ENCODE measurements at regions not wholly inside any gene's neighbourhood (a gene's known extent, or its start where the extent isn't known, plus 50 kb on each side); places are given as distances from the start of the nearest gene placed in this dataset.

DNA sequence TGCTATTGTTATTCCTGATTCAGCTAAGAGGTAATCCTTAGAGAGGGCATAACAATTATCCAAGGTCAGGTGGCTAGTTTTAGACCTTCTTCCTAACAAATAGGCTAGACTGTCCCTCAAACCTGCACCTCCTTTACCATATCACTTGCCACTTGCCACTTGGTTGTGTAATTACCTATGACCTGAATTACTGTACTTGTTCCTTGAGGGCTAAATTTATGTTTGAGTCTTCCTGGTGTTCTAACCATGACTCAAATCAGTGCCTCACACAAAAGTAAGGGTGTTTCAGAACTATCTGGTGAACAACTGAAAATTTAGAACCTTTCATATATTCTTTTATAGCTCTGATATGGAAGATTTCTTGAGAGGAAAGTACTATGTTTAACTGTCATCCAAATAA lies 365.8 kb upstream of the SEMA6D start:
- Mint-ChIP-seq H3K4me1 (peaks cover 10% of the 10 kb centered on the region), H3K4me3 (no peak overlapping the region), H3K9me3 (no peaks in the 10 kb centered on the region), H3K27ac (no peak overlapping the region), H3K36me3 (no peaks in the 10 kb centered on the region), H3K27me3 (ENCODE audit: low read depth) (no peaks in the 10 kb centered on the region)
- TF ChIP-seq, protein P1, sequence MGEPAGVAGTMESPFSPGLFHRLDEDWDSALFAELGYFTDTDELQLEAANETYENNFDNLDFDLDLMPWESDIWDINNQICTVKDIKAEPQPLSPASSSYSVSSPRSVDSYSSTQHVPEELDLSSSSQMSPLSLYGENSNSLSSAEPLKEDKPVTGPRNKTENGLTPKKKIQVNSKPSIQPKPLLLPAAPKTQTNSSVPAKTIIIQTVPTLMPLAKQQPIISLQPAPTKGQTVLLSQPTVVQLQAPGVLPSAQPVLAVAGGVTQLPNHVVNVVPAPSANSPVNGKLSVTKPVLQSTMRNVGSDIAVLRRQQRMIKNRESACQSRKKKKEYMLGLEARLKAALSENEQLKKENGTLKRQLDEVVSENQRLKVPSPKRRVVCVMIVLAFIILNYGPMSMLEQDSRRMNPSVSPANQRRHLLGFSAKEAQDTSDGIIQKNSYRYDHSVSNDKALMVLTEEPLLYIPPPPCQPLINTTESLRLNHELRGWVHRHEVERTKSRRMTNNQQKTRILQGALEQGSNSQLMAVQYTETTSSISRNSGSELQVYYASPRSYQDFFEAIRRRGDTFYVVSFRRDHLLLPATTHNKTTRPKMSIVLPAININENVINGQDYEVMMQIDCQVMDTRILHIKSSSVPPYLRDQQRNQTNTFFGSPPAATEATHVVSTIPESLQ (CRISPR knock-in tag; IDR thresholded peaks at IDR 0.05), result no peak
- TF ChIP-seq MYBL2 (CRISPR knock-in tag; IDR thresholded peaks at IDR 0.05) (no peak), ZNF121 (CRISPR knock-in tag; IDR thresholded peaks at IDR 0.05) (no peak), JUN (CRISPR knock-in tag; IDR thresholded peaks at IDR 0.05) (no peak)
- TF ChIP-seq, protein P2, sequence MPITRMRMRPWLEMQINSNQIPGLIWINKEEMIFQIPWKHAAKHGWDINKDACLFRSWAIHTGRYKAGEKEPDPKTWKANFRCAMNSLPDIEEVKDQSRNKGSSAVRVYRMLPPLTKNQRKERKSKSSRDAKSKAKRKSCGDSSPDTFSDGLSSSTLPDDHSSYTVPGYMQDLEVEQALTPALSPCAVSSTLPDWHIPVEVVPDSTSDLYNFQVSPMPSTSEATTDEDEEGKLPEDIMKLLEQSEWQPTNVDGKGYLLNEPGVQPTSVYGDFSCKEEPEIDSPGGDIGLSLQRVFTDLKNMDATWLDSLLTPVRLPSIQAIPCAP (CRISPR knock-in tag; IDR thresholded peaks at IDR 0.05), result no peak
- TF ChIP-seq, protein P3, sequence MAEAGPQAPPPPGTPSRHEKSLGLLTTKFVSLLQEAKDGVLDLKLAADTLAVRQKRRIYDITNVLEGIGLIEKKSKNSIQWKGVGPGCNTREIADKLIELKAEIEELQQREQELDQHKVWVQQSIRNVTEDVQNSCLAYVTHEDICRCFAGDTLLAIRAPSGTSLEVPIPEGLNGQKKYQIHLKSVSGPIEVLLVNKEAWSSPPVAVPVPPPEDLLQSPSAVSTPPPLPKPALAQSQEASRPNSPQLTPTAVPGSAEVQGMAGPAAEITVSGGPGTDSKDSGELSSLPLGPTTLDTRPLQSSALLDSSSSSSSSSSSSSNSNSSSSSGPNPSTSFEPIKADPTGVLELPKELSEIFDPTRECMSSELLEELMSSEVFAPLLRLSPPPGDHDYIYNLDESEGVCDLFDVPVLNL (CRISPR knock-in tag; IDR thresholded peaks at IDR 0.05; ENCODE audit: borderline replicate concordance, low read depth), result no peak
- ChIA-PET CTCF (no interaction called here), POLR2A (no interaction called here)
- no peak for ATAC-seq
- no peak for DNase-seq (ENCODE audit: low spot score)

DNA sequence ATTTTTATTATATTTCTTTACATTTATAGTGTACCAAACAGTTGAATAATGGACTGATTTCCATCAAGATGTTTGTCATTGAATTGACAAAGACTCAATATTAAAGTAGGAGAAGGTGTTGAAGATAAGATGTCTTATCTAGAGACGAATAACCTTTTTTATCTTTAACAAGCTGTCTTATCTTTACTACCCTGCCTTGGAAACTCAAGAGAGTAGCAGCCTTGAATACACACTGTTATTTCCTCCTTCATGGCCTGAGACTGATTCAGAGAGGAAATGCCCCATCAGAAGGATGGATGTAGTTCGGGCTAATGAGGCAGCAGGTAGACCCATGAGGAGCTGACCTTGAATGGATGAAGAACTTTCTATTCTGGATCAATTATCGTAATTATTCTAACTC lies 365.1 kb upstream of the SEMA6D start:
- no peaks in the 10 kb centered on the region for H3K27me3 Mint-ChIP-seq (ENCODE audit: low read depth)
- POLR2A ChIA-PET, result no interaction called here
- no peak overlapping the region for H3K27ac Mint-ChIP-seq
- H3K9me3 Mint-ChIP-seq, result no peaks in the 10 kb centered on the region
- peaks cover 10% of the 10 kb centered on the region for H3K4me1 Mint-ChIP-seq
- CTCF ChIA-PET, result interaction anchor here (0.6 kb wide), 1 partner anchor 22 kb away, joined by 3 read pairs; no protein-coding TSS in a partner anchor
- TF ChIP-seq GTF2I (CRISPR knock-in tag; conservative IDR thresholded peaks at IDR 0.05), result no peak
- TF ChIP-seq OVOL2 (CRISPR knock-in tag; IDR thresholded peaks at IDR 0.05; ENCODE audit: borderline replicate concordance), result no peak
- TF ChIP-seq NFYB (CRISPR knock-in tag; conservative IDR thresholded peaks at IDR 0.05; ENCODE audit: low read depth), result no peak
- TF ChIP-seq FOXJ3 (CRISPR knock-in tag; IDR thresholded peaks at IDR 0.05; ENCODE audit: borderline replicate concordance), result no peak
- TF ChIP-seq MYBL2 (CRISPR knock-in tag; IDR thresholded peaks at IDR 0.05), result no peak
- TF ChIP-seq CBFB (CRISPR knock-in tag; IDR thresholded peaks at IDR 0.05; ENCODE audit: low read depth), result no peak
- TF ChIP-seq, protein P4, sequence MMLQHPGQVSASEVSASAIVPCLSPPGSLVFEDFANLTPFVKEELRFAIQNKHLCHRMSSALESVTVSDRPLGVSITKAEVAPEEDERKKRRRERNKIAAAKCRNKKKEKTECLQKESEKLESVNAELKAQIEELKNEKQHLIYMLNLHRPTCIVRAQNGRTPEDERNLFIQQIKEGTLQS (CRISPR knock-in tag; conservative IDR thresholded peaks at IDR 0.05), result no peak
- no peak for TF ChIP-seq IRF2 (CRISPR knock-in tag; IDR thresholded peaks at IDR 0.05; ENCODE audit: borderline replicate concordance, low read depth)
- DNase-seq (ENCODE audit: low spot score), result no peak
- H3K4me3 Mint-ChIP-seq, result no peak overlapping the region
- no peaks in the 10 kb centered on the region for H3K36me3 Mint-ChIP-seq
- ATAC-seq, result no peak

DNA sequence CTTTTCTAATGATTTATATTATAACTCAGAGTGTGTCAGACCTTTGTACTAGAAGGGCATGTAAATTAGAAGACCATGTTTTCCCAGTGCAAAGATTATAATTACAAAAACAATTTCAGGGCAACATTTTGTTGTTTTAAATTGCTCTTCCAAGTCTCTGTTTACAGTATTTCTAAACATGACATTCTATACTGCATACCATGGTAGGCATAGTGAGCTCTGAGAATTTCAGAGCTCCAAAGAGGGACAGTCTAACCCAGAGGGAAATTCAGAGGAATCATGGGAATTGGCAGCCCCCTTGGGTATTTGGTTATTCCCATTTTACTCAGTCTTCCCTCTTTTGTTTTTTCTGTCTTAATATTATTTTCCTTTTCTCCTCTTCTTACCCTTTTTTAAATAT lies 361.5 kb upstream of the SEMA6D start:
- peaks cover 10% of the 10 kb centered on the region for H3K4me1 Mint-ChIP-seq
- ChIA-PET CTCF (interaction anchor here (0.9 to 1.4 kb wide), 2 partner anchors 18 to 116 kb away, joined by 3 read pairs; no protein-coding TSS in a partner anchor), POLR2A (no interaction called here)
- TF ChIP-seq OVOL2 (CRISPR knock-in tag; IDR thresholded peaks at IDR 0.05; ENCODE audit: borderline replicate concordance), result no peak
- no peak for TF ChIP-seq HMGA2 (CRISPR knock-in tag; IDR thresholded peaks at IDR 0.05)
- TF ChIP-seq, protein P5, sequence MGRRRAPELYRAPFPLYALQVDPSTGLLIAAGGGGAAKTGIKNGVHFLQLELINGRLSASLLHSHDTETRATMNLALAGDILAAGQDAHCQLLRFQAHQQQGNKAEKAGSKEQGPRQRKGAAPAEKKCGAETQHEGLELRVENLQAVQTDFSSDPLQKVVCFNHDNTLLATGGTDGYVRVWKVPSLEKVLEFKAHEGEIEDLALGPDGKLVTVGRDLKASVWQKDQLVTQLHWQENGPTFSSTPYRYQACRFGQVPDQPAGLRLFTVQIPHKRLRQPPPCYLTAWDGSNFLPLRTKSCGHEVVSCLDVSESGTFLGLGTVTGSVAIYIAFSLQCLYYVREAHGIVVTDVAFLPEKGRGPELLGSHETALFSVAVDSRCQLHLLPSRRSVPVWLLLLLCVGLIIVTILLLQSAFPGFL (CRISPR knock-in tag; IDR thresholded peaks at IDR 0.05; ENCODE audit: borderline replicate concordance), result no peak
- TF ChIP-seq ZNF671 (CRISPR knock-in tag; IDR thresholded peaks at IDR 0.05), result no peak
- TF ChIP-seq GRHL2 (CRISPR knock-in tag; IDR thresholded peaks at IDR 0.05; ENCODE audit: insufficient replicate concordance, severe bottlenecking), result no peak
- TF ChIP-seq, protein P4 (CRISPR knock-in tag; conservative IDR thresholded peaks at IDR 0.05), result no peak
- TF ChIP-seq NFYB (CRISPR knock-in tag; conservative IDR thresholded peaks at IDR 0.05; ENCODE audit: low read depth), result no peak
- TF ChIP-seq GABPB1 (CRISPR knock-in tag; IDR thresholded peaks at IDR 0.05), result no peak
- TF ChIP-seq ETV6 (CRISPR knock-in tag; IDR thresholded peaks at IDR 0.05), result no peak
- TF ChIP-seq, protein P1 (CRISPR knock-in tag; IDR thresholded peaks at IDR 0.05), result no peak
- TF ChIP-seq, protein P6, sequence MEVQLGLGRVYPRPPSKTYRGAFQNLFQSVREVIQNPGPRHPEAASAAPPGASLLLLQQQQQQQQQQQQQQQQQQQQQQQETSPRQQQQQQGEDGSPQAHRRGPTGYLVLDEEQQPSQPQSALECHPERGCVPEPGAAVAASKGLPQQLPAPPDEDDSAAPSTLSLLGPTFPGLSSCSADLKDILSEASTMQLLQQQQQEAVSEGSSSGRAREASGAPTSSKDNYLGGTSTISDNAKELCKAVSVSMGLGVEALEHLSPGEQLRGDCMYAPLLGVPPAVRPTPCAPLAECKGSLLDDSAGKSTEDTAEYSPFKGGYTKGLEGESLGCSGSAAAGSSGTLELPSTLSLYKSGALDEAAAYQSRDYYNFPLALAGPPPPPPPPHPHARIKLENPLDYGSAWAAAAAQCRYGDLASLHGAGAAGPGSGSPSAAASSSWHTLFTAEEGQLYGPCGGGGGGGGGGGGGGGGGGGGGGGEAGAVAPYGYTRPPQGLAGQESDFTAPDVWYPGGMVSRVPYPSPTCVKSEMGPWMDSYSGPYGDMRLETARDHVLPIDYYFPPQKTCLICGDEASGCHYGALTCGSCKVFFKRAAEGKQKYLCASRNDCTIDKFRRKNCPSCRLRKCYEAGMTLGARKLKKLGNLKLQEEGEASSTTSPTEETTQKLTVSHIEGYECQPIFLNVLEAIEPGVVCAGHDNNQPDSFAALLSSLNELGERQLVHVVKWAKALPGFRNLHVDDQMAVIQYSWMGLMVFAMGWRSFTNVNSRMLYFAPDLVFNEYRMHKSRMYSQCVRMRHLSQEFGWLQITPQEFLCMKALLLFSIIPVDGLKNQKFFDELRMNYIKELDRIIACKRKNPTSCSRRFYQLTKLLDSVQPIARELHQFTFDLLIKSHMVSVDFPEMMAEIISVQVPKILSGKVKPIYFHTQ (CRISPR knock-in tag; IDR thresholded peaks at IDR 0.05), result no peak
- ATAC-seq, result no peak
- H3K36me3 Mint-ChIP-seq, result no peaks in the 10 kb centered on the region
- no peak overlapping the region for H3K27ac Mint-ChIP-seq
- H3K27me3 Mint-ChIP-seq (ENCODE audit: low read depth), result no peaks in the 10 kb centered on the region
- DNase-seq (ENCODE audit: low spot score), result no peak
- no peak overlapping the region for H3K4me3 Mint-ChIP-seq
- H3K9me3 Mint-ChIP-seq, result no peaks in the 10 kb centered on the region

Measured in WTC11 (cell line).